ENCODE measurements at regions not wholly inside any gene's neighbourhood (a gene's known extent, or its start where the extent isn't known, plus 50 kb on each side); places are given as distances from the start of the nearest gene placed in this dataset.

DNA sequence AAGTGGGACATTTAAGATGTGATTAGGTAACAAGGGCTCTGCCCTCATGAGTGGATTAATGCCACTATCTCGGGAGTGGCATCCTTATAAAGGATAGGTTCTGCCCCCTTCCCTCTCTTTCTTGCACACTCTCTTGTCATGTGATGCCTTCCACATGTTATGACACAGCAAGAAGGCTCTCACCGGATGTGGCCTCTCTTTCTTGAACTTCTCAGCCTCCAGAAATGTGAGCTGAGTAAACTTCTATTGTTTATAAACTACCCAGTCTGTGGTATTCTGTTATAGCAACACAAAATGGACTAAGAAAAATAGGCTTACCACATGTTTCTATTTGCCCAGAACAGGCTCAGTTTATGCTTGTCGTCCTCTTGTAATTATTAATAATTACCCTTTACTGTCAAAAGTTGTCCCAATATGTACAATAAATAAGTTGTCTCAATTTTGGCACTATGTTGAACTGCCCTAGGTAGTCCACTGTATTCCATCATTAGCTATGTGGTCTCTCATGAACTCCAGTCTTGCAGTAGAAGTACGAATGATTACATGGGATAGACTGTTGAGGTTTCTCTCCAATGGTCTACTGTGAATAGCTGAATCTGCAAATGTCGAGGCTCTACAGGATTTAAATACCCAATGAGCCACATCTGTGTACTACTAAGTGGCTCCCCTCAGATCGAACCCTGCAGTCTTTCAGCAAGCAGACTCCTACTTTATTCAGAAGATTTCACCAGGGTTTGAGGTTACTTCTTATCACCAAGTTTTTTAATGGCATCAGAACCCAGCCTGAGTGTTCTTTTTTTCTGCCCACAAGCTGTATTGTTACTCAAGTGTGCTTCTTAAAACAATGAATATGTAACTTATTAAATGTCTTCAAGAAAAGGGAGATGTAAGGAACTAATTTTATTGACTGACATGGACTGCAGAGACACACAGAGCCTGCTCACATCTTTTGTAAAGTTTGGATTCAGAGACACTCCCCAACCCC is 102.0 kb upstream of the LEF1 start:
- no peaks in the 10 kb centered on the region for H3K36me3 ChIP-seq (ENCODE audit: insufficient read depth, low read length)
- intact Hi-C loops (cut with micrococcal nuclease; ENCODE audit: unreplicated experiment) = no loop called here
- no peaks in the 10 kb centered on the region for H3K79me2 ChIP-seq (ENCODE audit: insufficient read depth, low read depth, low read length)
- H2AFZ ChIP-seq (ENCODE audit: low read length) = no peak overlapping the region
- no peaks in the 10 kb centered on the region for H4K20me1 ChIP-seq (ENCODE audit: insufficient read depth, low read length)
- CTCF ChIA-PET (ENCODE audit: unreplicated experiment) = no interaction called here
- no TSS peak for BruUV-seq (replicated peaks)
- H3K4me2 ChIP-seq (ENCODE audit: low read length) = no peak overlapping the region
- no peaks in the 10 kb centered on the region for H3K9me3 ChIP-seq (ENCODE audit: low read length)
- H3K27ac ChIP-seq (ENCODE audit: low read depth, low read length, poor library complexity, severe bottlenecking) = no peak overlapping the region
- POLR2A ChIA-PET = no interaction called here
- H3K4me3 ChIP-seq (ENCODE audit: low read depth, low read length, poor library complexity, severe bottlenecking) = no peak overlapping the region
- no peaks in the 10 kb centered on the region for H3K9me2 ChIP-seq (ENCODE audit: insufficient read depth, low read length)
- DNase-seq (ENCODE audit: low spot score) = no peak
- no peaks in the 10 kb centered on the region for H3K4me1 ChIP-seq (ENCODE audit: insufficient read depth, low read length, poor library complexity, severe bottlenecking)
- TF ChIP-seq EZH2phosphoT487 (IDR thresholded peaks at IDR 0.05; ENCODE audit: borderline replicate concordance, low read depth, low read length) = no peak
- TF ChIP-seq, protein P1, sequence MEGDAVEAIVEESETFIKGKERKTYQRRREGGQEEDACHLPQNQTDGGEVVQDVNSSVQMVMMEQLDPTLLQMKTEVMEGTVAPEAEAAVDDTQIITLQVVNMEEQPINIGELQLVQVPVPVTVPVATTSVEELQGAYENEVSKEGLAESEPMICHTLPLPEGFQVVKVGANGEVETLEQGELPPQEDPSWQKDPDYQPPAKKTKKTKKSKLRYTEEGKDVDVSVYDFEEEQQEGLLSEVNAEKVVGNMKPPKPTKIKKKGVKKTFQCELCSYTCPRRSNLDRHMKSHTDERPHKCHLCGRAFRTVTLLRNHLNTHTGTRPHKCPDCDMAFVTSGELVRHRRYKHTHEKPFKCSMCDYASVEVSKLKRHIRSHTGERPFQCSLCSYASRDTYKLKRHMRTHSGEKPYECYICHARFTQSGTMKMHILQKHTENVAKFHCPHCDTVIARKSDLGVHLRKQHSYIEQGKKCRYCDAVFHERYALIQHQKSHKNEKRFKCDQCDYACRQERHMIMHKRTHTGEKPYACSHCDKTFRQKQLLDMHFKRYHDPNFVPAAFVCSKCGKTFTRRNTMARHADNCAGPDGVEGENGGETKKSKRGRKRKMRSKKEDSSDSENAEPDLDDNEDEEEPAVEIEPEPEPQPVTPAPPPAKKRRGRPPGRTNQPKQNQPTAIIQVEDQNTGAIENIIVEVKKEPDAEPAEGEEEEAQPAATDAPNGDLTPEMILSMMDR (conservative IDR thresholded peaks at IDR 0.05; ENCODE audit: low read length) = no peak

DNA sequence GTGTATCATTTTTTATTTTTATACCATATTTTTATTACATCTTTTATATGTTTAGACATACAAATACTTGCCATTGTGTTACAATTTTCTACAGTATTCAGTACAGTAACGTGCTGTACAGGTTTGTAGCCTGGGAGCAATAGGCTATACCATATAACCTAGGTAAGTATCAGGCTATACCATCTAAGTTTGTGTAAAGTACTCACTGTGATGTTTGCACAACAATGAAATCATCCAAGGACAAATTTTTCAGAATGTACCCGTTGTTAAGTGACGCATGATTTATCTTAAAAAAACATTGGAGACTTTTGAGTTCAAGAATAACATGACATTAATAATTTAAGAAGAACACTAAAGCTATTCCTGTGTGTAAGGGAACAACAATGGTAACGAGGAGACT is 96.0 kb upstream of the LEF1 start:
- ChIA-PET CTCF (ENCODE audit: unreplicated experiment) (interaction anchor here (0.6 kb wide), 1 partner anchor 15 kb away, joined by 3 read pairs; no protein-coding TSS in a partner anchor), POLR2A (interaction anchor here (1.0 kb wide), 1 partner anchor 14 kb away, joined by 3 read pairs; no protein-coding TSS in a partner anchor)
- H2AFZ ChIP-seq (ENCODE audit: low read length) = no peak overlapping the region
- no peaks in the 10 kb centered on the region for H3K36me3 ChIP-seq (ENCODE audit: insufficient read depth, low read length)
- no TSS peak for BruUV-seq (replicated peaks)
- no peak overlapping the region for H3K4me2 ChIP-seq (ENCODE audit: low read length)
- no peak for TF ChIP-seq EZH2phosphoT487 (IDR thresholded peaks at IDR 0.05; ENCODE audit: borderline replicate concordance, low read depth, low read length)
- TF ChIP-seq, protein P1 (conservative IDR thresholded peaks at IDR 0.05; ENCODE audit: low read length) = no peak
- H3K4me3 ChIP-seq (ENCODE audit: low read depth, low read length, poor library complexity, severe bottlenecking) = no peak overlapping the region
- no peaks in the 10 kb centered on the region for H3K9me3 ChIP-seq (ENCODE audit: low read length)
- H3K79me2 ChIP-seq (ENCODE audit: insufficient read depth, low read depth, low read length) = no peaks in the 10 kb centered on the region
- intact Hi-C loops (cut with micrococcal nuclease; ENCODE audit: unreplicated experiment) = no loop called here
- no peak for DNase-seq (ENCODE audit: low spot score)
- H3K27ac ChIP-seq (ENCODE audit: low read depth, low read length, poor library complexity, severe bottlenecking) = no peak overlapping the region
- H4K20me1 ChIP-seq (ENCODE audit: insufficient read depth, low read length) = no peaks in the 10 kb centered on the region
- no peaks in the 10 kb centered on the region for H3K9me2 ChIP-seq (ENCODE audit: insufficient read depth, low read length)
- no peaks in the 10 kb centered on the region for H3K4me1 ChIP-seq (ENCODE audit: insufficient read depth, low read length, poor library complexity, severe bottlenecking)

DNA sequence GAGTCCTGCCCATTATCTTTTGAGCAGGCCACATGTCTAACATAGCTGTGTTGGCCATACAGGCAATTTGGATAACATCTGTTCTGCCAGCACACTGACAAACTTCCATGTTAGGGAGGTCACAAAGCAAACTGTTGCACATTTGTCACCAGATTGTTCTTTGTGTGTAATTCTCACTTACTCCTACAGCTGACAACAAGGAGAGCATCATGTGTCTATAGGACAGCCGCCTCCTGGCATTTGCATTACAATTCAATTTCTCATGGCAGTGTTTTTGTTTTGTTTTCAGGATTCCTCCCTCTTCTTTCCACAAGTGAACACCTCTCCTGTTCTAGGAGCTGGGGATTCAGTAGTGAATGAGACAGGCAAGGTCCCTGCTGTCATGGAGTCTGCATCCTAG is 94.3 kb upstream of the LEF1 start:
- H2AFZ ChIP-seq (ENCODE audit: low read length) = no peak overlapping the region
- BruUV-seq (replicated peaks) = no TSS peak
- no peak for TF ChIP-seq EZH2phosphoT487 (IDR thresholded peaks at IDR 0.05; ENCODE audit: borderline replicate concordance, low read depth, low read length)
- TF ChIP-seq, protein P1 (conservative IDR thresholded peaks at IDR 0.05; ENCODE audit: low read length) = no peak

More for the DNA sequence above, 94.3 kb upstream of the LEF1 start:
- no peaks in the 10 kb centered on the region for H3K9me2 ChIP-seq (ENCODE audit: insufficient read depth, low read length)
- H3K4me1 ChIP-seq (ENCODE audit: insufficient read depth, low read length, poor library complexity, severe bottlenecking) = no peaks in the 10 kb centered on the region
- no peaks in the 10 kb centered on the region for H3K36me3 ChIP-seq (ENCODE audit: insufficient read depth, low read length)
- H3K4me3 ChIP-seq (ENCODE audit: low read depth, low read length, poor library complexity, severe bottlenecking) = no peak overlapping the region
- H3K4me2 ChIP-seq (ENCODE audit: low read length) = no peak overlapping the region
- intact Hi-C loops (cut with micrococcal nuclease; ENCODE audit: unreplicated experiment) = no loop called here
- ChIA-PET CTCF (ENCODE audit: unreplicated experiment) (no interaction called here), POLR2A (interaction anchor here (0.6 to 1.4 kb wide), 3 partner anchors 9 to 1366 kb away, joined by 3 to 4 read pairs (median 3); no protein-coding TSS in a partner anchor)
- no peaks in the 10 kb centered on the region for H4K20me1 ChIP-seq (ENCODE audit: insufficient read depth, low read length)
- no peaks in the 10 kb centered on the region for H3K79me2 ChIP-seq (ENCODE audit: insufficient read depth, low read depth, low read length)
- no peak overlapping the region for H3K27ac ChIP-seq (ENCODE audit: low read depth, low read length, poor library complexity, severe bottlenecking)
- DNase-seq (ENCODE audit: low spot score) = no peak
- H3K9me3 ChIP-seq (ENCODE audit: low read length) = no peaks in the 10 kb centered on the region

Measured in OCI-LY7 (cell line).